Neural progenitor cell (in vitro differentiated cells): ENCODE measurements at regions not wholly inside any gene's neighbourhood (a gene's known extent, or its start where the extent isn't known, plus 50 kb on each side); places are given as distances from the start of the nearest gene placed in this dataset.

Experiments
- CTCF ChIP-seq: fragments of 200-600 bp; sonication (generic); IDR thresholded peaks from 2 replicates; pipeline ENCODE4 v1.5.1; 2017; ENCODE audit warnings: antibody characterized with exemption, mild to moderate bottlenecking
- EZH2phosphoT487 ChIP-seq: fragments of 200-600 bp; sonication (generic); IDR thresholded peaks from 2 replicates; pipeline ENCODE4 v1.6.1; 2017; ENCODE audit warnings: antibody characterized with exemption

GRCh38 chr1:168830562-168830961 lies 101.6 kb upstream of the DPT start:
- TF ChIP-seq CTCF (no peak), EZH2phosphoT487 (no peak)
